GM21825 (cell line): ENCODE measurements at regions not wholly inside any gene's neighbourhood (a gene's known extent, or its start where the extent isn't known, plus 50 kb on each side); places are given as distances from the start of the nearest gene placed in this dataset.
"Not testable (repeated sequence)": the region's sequence is repeated elsewhere in the genome, so short reads cannot be mapped to it uniquely, and the experiment has no call there.

Source experiments
- ATAC-seq: cut with Tn5 transposase; IDR thresholded peaks from one replicate; pipeline ENCODE4 v1.9.1; 2021; ENCODE audit warnings: mild to moderate bottlenecking, moderate library complexity; ENCODE audit not compliant: unreplicated experiment

DNA sequence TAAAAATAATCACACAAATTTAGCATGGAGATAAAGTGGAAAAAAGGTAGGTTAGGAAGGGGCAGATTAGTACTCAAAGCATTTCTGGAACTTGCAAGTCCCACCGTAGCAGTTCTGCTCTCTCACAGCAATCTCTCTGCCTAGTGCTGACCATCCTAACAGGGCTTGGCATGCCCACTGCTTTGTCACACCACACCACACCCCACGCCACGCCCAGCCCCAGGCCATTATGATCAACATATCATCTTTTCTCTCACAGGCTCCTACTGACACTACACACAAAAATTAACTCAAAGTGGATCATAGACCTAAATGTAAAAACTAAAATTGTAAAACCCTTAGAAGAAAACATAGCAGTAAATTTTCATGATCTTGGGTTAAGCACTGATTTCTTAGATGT, 273.7 kb downstream of the DAD1 start:
- ATAC-seq: no peak

DNA sequence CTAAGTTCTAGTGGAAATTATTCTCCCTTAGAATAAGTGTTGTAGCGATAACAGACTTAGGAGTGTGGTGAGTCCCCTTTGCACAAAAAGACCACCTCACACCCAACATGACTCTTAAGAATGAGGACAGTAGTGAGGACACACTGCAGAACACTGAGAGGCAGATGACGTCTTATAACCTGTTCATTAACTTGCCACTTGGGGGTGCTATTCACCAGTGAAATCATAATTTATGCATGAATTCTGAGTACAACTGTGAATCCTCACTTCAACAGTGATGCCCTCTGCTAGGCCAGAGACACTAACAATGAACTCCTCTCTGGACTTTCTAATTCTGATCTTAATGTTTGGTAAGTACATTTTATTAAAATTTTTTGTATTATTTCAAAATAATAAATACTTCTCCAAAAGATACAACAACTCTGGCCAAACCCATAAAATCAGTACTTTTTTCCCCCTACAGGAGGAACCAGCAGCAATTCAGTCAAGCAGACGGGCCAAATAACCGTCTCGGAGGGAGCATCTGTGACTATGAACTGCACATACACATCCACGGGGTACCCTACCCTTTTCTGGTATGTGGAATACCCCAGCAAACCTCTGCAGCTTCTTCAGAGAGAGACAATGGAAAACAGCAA, 274.7 kb downstream of the DAD1 start:
- no peak for ATAC-seq

DNA sequence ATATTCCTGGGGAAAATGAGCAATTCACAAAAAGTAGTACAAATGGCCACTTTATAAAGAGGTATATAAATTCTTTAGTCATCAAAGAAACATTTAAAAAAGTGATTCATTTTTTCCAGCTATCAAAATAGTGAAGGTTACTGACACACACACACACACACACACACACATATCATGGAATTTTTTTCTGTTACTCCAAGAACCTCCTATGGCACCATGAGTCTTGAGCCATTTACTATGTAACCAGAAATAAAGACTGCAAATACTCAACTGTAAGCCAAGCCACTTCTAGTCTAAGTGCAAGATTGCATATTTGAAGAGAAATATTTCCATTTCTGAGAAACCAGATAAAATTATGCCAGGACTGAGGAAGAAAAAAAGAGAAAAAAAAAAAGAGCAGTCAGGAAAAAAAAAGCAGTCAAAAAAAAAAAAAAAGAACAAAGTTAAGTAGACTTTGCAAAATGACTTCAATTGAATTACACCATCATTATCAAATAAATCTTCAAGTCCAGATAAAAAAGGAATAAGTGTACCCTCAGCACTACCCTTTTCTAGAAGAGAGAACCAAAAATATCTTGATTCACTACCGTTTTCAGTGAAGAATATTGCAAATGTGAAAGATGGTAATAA, 275.7 kb downstream of the DAD1 start:
- ATAC-seq: no peak

DNA sequence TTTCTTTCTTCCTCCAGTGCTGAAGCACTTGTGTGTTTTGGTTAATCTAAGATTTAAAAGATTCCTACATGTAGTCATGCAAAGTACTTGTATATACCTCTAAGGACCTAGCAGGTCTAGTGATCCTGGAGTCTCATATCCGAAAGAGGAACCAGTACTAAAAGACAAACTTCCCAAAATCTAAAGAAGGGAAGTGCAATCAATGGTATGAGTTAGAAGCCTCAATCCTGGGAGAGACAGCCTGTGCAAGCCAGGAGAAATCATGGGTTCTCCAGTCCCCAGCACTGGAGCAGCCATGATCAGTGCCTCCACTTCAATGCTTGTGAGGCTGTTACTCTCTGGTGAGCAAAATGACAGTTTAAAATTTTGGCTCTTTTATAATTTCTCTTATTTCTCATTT, 277.4 kb downstream of the DAD1 start:
- no peak for ATAC-seq

DNA sequence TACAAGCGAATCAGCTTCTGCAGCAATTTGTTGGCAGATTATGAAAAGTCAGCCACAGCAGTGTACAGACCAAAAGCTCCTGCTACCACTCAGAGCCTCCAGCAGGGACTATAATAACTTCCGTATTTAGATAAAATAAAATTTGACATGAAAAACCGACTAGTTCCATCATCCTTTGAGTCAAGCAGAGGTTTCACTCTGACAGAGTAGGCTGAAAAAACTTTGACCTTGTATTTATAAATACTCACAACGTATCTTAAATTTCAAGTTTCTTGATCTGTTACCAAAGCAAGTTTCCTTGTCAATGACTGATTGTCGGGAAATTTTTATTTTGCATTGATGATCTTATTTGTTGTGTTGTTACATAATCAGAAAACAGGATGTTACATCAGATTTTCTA, 283.4 kb downstream of the DAD1 start:
- ATAC-seq: no peak

DNA sequence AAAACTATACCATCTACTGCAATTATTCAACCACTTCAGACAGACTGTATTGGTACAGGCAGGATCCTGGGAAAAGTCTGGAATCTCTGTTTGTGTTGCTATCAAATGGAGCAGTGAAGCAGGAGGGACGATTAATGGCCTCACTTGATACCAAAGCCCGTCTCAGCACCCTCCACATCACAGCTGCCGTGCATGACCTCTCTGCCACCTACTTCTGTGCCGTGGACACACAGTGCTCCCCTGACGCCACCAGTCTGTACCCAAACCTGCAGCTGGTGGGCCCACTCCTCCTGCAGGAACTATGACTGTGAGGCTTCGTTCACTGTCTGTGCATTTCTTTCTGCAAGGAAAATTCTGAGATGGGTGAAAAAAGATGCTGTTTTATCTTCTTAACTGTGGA, 284.7 kb downstream of the DAD1 start:
- ATAC-seq: no peak

DNA sequence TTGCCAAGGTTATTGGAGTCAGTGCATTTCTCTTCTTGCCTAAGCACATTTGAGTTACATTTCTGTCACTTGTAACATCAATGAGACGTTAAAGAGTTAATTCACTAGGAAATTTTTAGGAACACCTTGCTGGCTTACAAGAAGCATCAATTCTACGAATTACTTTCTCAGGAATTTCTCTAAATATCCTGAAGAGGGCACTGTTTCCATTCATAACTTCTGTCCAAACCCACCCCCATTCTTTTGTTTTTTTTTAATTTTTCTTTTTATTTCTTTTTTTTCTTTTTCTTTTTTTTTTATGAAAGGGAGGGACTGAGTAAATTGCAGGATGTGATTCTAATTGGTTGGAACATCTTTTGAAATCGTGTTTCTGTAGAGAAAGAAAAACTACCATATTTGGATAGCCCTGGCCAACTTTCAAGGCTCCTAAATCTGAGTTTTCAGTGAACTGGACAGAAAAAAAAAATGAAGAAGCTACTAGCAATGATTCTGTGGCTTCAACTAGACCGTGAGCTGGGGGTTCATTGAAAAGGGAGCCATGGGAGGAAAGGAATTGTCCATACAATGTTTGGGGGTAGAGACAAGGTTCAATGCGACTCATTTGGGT, 285.3 kb downstream of the DAD1 start:
- no peak for ATAC-seq

DNA sequence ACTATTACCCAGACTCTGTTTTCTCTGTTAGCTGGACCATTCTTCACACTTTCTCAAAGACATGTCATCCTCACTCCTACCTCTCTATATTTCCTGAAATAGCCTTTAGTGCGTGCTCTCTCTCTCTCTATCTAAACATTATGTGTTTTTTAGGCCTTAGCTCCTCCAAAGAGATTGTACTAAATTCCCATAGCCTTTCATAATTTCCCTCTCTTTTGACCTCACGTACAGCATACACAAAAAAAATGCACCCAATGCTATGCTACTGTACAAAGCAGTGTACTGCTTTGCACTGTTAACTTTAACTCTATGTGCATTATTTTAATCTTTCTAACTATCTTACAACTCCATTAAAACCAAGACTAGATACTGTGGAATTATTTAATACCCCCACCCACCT, 288.4 kb downstream of the DAD1 start:
- ATAC-seq: no peak

DNA sequence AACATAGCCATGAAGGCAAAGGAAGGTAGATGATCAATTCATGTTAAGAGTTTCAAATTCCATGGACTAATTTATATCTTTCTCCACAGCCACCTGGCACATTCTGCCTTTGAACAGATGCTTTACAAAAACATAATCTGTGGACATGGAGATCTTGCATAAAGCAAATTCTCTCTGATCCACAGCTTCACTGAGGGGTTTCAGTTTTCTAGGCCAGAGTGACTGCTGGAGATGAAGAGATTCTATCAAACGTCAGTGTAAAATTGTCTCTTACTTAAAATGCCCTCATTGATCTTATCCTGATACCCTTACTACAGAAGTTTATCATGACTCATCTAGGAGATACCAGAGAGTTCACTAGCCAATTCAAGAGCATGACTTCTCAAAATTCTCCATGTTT, 291.6 kb downstream of the DAD1 start:
- ATAC-seq: no peak

DNA sequence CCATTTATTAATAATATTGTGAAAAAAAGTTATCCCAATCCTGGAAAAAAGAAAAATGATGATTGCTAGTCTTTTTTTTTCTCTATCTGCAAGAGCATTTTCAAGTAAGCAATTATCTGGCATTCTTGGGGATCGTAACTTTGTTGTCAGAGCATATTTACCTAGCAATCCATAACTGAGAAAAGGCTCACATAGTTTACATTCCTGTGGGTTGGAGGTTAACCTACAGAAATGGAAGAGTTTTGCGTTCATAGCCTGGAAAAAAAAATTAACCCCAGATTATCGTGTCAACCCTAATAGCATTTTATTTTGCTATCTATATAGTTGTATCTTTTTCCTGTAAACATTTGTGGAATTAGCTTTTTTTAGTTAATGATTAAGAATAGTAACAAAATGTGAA, 292.3 kb downstream of the DAD1 start:
- no peak for ATAC-seq

DNA sequence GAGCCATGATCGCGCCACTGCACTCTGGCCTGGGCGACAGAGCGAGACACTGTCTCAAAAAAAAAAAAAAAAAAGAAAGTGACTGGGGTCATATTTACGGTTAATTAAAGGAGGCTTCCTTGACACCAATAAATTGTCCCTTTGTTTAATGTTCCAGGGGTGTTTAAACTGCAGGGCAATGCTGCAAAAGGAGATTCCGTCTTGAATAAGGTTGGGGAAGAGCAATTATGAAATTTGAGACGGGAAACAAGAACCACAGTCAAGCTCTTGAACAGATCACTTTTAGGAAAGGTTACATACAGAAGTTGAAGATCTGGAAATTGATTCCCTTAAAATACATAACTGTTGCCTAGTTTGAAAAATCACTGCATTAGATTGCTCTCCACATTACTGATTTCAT, 292.9 kb downstream of the DAD1 start:
- no peak for ATAC-seq

DNA sequence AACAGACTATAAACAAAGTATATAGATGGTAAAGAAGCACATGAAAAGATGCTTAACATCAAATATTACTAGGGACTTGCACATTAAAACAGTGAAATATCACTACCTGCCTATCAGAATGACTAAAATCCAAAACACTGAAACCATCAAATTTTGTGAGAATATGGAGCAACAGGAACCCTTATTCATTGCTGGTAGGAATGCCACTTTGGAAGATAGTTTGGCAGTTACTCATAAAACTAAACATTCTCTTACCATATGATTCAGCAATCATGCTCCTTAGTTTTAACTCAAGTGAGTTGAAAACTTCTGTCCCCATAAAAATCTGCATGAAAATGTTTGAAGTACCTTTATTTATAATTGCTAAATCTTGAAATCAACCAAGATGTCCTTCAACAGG, 297.6 kb downstream of the DAD1 start:
- ATAC-seq: no peak

DNA sequence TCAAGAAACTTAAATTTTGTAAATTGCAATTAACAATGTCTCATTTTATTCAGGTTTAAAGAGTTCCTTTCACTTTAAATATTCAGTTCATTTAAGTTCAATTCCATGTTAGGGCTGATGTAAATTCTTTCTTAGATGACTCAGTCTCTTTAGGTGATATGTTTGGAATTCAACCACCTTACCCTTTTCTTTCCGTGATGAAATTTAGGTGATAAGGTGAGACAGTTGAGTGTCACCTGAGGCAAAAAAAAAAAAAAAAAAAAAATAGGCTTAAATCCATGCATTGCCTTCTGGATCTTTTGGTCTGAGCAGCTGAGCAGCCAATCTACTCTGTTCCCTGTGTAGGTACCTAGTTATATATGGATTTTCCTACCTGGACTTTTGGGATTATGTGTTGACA, 299.5 kb downstream of the DAD1 start:
- ATAC-seq: no peak

DNA sequence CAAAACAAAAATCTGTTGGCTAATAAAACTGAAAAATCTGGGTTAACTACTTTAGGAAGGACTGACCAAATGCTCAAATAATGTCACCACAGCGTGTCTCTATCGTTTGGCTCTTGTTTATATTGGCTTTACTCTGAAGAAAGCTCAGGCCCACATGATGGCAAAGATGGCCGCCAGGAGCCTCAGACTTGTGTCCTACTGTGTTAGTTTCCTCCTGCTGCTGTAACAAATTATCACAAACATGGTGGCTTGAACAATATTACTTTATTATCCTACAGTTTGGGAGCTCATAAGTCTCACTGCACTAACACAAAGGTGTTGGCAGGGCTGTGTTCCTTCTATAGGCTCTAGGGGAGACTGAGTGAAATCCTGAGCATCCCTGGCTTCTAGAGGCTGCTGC, 303.0 kb downstream of the DAD1 start:
- ATAC-seq: no peak

DNA sequence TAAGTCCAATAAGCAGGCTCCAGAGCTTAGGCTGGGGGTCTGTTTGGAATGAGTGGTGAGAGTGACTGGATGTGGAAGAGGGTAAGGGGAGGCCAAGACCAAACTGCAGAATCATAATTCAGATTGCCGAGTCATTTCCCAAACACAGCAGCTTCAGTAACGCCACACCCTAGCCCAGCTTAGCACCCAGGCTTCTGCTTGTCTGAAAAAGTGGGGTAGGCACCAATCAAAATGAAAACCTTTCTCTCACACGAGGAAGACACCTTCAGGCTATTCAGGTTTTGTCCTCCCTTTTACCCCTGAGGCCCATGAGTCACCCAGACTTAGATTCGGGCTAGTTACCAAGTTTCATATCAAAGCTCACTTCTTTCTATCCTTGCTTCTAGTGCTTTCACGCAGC, 306.1 kb downstream of the DAD1 start:
- ATAC-seq: no peak

DNA sequence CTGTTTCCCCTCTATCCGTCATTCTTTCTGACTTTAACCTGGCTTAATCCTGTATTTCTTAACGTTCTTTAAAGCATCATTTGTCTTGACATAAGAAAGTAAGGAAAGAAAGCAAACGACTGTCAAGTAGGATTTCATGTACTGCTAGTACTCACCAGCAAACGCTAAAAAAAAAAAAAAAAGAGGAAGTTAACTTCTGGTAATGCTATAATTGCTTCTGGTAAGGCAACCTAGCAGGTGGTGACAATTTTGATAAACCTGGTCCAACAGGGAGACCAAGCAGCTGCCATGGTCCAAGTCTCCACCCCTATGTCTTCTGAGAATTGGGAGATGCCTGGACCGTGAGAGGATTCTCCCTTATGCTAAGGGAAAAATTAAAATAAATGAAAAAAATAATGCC, 306.6 kb downstream of the DAD1 start:
- no peak for ATAC-seq

DNA sequence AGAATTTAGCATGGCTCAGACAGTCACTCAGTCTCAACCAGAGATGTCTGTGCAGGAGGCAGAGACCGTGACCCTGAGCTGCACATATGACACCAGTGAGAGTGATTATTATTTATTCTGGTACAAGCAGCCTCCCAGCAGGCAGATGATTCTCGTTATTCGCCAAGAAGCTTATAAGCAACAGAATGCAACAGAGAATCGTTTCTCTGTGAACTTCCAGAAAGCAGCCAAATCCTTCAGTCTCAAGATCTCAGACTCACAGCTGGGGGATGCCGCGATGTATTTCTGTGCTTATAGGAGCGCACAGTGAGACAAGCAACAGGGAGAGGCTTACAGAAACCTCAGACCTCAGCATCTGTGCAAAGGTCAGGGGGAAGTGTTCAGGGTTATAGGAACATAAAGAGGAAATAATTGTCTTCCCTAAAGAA, 307.6 kb downstream of the DAD1 start:
- not testable (repeated sequence) for ATAC-seq

DNA sequence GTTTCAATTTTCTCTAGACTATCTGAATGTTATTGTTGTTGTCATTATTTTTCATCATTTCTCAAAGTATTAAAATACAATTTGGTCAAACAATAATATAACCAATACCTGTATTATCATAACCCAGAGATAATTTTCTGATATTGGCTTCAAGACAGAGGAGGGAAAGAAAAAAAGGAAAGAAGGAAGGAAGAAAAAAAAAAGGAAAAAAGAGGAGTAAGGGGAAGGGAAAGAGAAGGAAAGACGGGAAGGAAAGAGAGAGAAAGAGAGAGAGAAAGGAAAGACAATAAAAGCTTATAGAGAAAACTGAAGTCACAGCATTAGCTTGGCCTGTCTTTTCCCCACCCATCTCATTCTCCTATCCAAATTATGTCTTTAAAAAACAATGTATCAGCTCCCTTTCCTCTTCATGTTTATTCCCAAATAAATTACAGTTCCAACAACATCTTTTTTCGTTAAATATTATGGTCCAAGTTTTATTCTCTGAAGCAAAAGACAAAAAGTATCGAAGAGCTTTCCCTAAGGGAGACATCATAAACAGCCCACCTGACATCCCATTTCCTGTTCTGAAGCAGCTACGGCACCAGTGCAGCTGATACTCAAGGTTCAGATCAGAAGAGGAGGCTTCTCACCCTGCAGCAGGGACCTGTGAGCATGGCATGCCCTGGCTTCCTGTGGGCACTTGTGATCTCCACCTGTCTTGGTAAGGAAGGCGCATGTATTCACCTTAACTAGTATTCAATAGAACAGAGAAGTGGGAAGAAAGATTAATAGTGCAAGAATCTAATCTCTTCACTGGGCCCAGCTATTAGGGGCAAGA, 308.3 kb downstream of the DAD1 start:
- no peak for ATAC-seq

DNA sequence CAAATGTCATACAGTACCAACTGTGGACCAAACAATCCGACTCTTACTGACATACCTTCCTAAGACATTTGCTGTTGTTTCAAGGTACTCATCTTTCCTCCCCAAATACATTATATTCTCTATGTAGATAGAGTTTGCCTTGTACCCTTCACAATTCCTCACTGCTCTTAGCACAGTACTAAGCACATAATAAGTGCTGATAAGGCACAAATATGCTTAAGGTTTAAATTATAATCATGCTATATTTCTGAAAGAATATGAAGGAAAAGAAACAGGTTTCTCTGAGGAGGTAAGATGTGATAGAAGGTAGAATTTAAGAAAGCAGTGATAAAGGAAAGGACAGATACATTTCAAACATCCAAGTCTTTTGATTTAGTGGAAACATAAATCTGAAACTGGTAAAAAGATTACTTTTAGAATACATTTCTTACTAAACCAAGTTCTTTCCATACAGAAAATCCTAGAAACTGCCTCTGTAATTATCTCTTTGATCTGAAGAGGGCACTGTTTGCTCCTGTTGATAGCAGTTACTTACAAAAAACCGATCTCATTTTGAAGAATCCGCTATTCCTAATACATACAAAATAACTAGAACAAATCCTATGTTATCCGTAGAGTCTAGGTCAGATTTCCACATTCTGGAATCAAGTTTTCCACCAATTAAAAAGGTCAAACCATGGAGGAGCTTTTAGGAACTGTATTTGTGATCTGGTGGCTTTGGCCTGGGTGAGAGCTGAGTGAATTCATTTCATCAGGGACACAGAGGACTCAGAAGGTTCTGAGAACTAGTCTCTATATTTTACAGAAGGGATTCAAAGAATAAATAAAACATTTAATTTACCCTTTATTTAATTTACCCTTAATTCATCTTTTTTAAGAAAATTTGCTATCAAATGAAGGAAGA, 311.9 kb downstream of the DAD1 start:
- no peak for ATAC-seq

DNA sequence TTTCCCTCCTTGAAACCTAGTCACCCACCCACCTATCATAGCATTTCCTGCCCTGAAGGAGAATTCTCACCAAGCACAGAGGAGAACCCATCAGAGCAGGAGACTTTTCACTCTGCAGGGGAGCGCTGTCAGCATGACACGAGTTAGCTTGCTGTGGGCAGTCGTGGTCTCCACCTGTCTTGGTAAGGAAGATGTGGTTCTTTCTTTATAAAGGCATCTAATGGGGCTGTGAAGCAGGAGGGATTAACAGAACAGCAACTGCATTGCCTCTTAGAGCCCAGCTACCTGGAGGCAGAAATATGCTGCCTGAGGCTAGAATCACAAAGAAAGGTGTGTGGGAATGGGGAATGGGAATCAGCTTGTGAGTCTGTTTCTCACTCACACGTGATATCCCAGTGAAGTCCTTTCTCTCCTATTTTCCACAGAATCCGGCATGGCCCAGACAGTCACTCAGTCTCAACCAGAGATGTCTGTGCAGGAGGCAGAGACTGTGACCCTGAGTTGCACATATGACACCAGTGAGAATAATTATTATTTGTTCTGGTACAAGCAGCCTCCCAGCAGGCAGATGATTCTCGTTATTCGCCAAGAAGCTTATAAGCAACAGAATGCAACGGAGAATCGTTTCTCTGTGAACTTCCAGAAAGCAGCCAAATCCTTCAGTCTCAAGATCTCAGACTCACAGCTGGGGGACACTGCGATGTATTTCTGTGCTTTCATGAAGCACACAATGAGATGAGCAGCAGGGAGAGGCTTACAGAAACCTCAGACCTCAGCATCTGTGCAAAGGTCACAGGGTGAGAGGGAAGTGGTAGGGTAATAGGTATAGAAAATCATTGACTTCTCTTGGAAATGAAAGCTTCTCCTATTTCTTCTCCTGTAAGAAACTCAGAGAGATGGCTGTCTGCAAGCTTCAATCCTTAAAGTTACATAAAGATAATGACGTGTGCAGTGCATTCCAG, 316.9 kb downstream of the DAD1 start:
- no peak for ATAC-seq
